ENCODE measurements at regions not wholly inside any gene's neighbourhood (a gene's known extent, or its start where the extent isn't known, plus 50 kb on each side); places are given as distances from the start of the nearest gene placed in this dataset.

GRCh38 chr5:39558541-39558940 is 133.8 kb upstream of the DAB2 start:
- H3K27me3 Mint-ChIP-seq (ENCODE audit: low read depth): no peaks in the 10 kb centered on the region
- H3K36me3 Mint-ChIP-seq (ENCODE audit: low read depth): no peaks in the 10 kb centered on the region
- H3K4me1 Mint-ChIP-seq (ENCODE audit: low read depth): no peaks in the 10 kb centered on the region
- no peak for DNase-seq (ENCODE audit: low spot score)
- H3K4me3 Mint-ChIP-seq (ENCODE audit: unreplicated experiment): no peak overlapping the region
- no peak for TF ChIP-seq CTCF (IDR thresholded peaks at IDR 0.05)
- H3K27ac Mint-ChIP-seq (ENCODE audit: unreplicated experiment): no peak overlapping the region
- H3K9me3 Mint-ChIP-seq (ENCODE audit: low read depth): no peaks in the 10 kb centered on the region

GRCh38 chr5:39555788-39556187 is 131.0 kb upstream of the DAB2 start:
- TF ChIP-seq CTCF (IDR thresholded peaks at IDR 0.05): no peak
- H3K36me3 Mint-ChIP-seq (ENCODE audit: low read depth): no peaks in the 10 kb centered on the region
- H3K4me1 Mint-ChIP-seq (ENCODE audit: low read depth): no peaks in the 10 kb centered on the region
- H3K27me3 Mint-ChIP-seq (ENCODE audit: low read depth): no peaks in the 10 kb centered on the region
- no peak for DNase-seq (ENCODE audit: low spot score)
- H3K9me3 Mint-ChIP-seq (ENCODE audit: low read depth): no peaks in the 10 kb centered on the region
- no peak overlapping the region for H3K4me3 Mint-ChIP-seq (ENCODE audit: unreplicated experiment)
- no peak overlapping the region for H3K27ac Mint-ChIP-seq (ENCODE audit: unreplicated experiment)

- H3K9me3 Mint-ChIP-seq (ENCODE audit: low read depth): peaks cover 2% of the 10 kb centered on the region
- peak; percentile 93 for TF ChIP-seq CTCF (IDR thresholded peaks at IDR 0.05)
- no peaks in the 10 kb centered on the region for H3K36me3 Mint-ChIP-seq (ENCODE audit: low read depth)
- H3K4me1 Mint-ChIP-seq (ENCODE audit: low read depth): peaks cover 14% of the 10 kb centered on the region
- no peak for DNase-seq (ENCODE audit: low spot score)
- peak overlapping the region; percentile 78 for H3K27ac Mint-ChIP-seq (ENCODE audit: unreplicated experiment)
- peak overlapping the region; percentile 24 for H3K4me3 Mint-ChIP-seq (ENCODE audit: unreplicated experiment)
- no peaks in the 10 kb centered on the region for H3K27me3 Mint-ChIP-seq (ENCODE audit: low read depth)
These were observed 122.9 kb upstream of the DAB2 start for GRCh38 chr5:39547553-39548154.

- TF ChIP-seq CTCF (IDR thresholded peaks at IDR 0.05): no peak
- H3K4me1 Mint-ChIP-seq (ENCODE audit: low read depth): peaks cover 18% of the 10 kb centered on the region
- no peak for DNase-seq (ENCODE audit: low spot score)
- H3K4me3 Mint-ChIP-seq (ENCODE audit: unreplicated experiment): no peak overlapping the region
- H3K27ac Mint-ChIP-seq (ENCODE audit: unreplicated experiment): no peak overlapping the region
- no peaks in the 10 kb centered on the region for H3K27me3 Mint-ChIP-seq (ENCODE audit: low read depth)
- no peaks in the 10 kb centered on the region for H3K36me3 Mint-ChIP-seq (ENCODE audit: low read depth)
- no peaks in the 10 kb centered on the region for H3K9me3 Mint-ChIP-seq (ENCODE audit: low read depth)
These were observed 120.2 kb upstream of the DAB2 start for GRCh38 chr5:39544941-39545340.

- no peak for TF ChIP-seq CTCF (IDR thresholded peaks at IDR 0.05)
- Mint-ChIP-seq H3K4me1 (ENCODE audit: low read depth) (peaks cover 18% of the 10 kb centered on the region), H3K27me3 (ENCODE audit: low read depth) (no peaks in the 10 kb centered on the region), H3K4me3 (ENCODE audit: unreplicated experiment) (no peak overlapping the region), H3K36me3 (ENCODE audit: low read depth) (no peaks in the 10 kb centered on the region), H3K27ac (ENCODE audit: unreplicated experiment) (no peak overlapping the region), H3K9me3 (ENCODE audit: low read depth) (no peaks in the 10 kb centered on the region)
- DNase-seq (ENCODE audit: low spot score): no peak
These were observed 118.6 kb upstream of the DAB2 start for GRCh38 chr5:39543335-39543734.
